ENCODE measurements at regions not wholly inside any gene's neighbourhood (a gene's known extent, or its start where the extent isn't known, plus 50 kb on each side); places are given as distances from the start of the nearest gene placed in this dataset.

DNA sequence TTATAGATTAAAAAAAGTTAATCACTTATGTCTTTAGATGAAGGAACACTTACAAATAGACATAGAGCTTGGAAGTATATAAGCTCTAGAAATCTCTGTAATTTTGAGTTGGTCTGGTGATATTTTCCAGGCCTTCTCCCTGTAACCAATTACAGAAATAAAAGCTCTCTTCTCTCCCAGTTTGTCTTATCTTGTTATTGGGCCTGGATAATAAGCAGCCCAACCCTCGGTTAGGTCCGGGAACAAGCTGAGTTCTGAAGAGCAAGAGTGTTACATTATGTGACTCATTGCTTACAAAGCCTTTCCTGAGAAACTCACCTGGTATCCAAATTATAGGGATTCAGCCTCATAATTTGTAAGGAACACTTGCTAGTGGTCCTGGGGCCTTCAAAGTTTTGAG, 1146.2 kb downstream of the CDH9 start:
- Histone ChIP-seq H3K4me2 (ENCODE audit: insufficient read depth, low read length) (no peak overlapping the region), H2AFZ (ENCODE audit: low read depth, low read length) (no peak overlapping the region), H3K9me3 (replicated peaks; ENCODE audit: control insufficient read depth, insufficient read depth, low read length) (no peaks in the 10 kb centered on the region), H3K9me1 (replicated peaks; ENCODE audit: control insufficient read depth, extremely low read depth, insufficient read depth, low read length) (no peaks in the 10 kb centered on the region), H3K4me1 (ENCODE audit: control insufficient read depth, extremely low read depth, insufficient read depth, low read length) (no peaks in the 10 kb centered on the region), H3K27me3 (ENCODE audit: control insufficient read depth in 2 of 2, insufficient read depth in 2 of 2, low read length in 2 of 2) (no peaks in the 10 kb centered on the region), H3K79me2 (ENCODE audit: control insufficient read depth, insufficient read depth, low read length) (no peaks in the 10 kb centered on the region), H3K4me3 (replicated peaks in 1 of 3; ENCODE audit: insufficient read depth in 1 of 3, low read depth in 1 of 3, low read length in 3 of 3) (no peak overlapping the region), H3K27ac (ENCODE audit: insufficient read depth, low read depth, low read length) (no peak overlapping the region), H3K9ac (replicated peaks; ENCODE audit: extremely low read depth, insufficient read depth, low read length) (no peak overlapping the region), H3K36me3 (ENCODE audit: control insufficient read depth in 2 of 2, extremely low read depth in 1 of 2, insufficient read depth in 2 of 2, low read length in 2 of 2) (no peaks in the 10 kb centered on the region), H4K20me1 (replicated peaks; ENCODE audit: control insufficient read depth, extremely low read depth, insufficient read depth, low read length) (no peaks in the 10 kb centered on the region)
- TF ChIP-seq MYC (IDR thresholded peaks at IDR 0.05; ENCODE audit: low read depth, low read length) = no peak
- FAIRE-seq (no peak), DNase-seq (ENCODE audit: low read depth, low spot score) (no peak)
- POLR2A ChIA-PET = no interaction called here
- dilution Hi-C loops (cut with MboI; ENCODE audit: extremely low pct_ligation_motif_present, low sequenced_read_pairs) = no loop called here
- intact Hi-C loops (cut with micrococcal nuclease) = no loop called here
- CTCF ChIA-PET = no interaction called here
- no TSS peak for BruUV-seq (replicated peaks)

GRCh38 chr5:25891691-25892090, 1146.7 kb downstream of the CDH9 start:
- no peak for FAIRE-seq
- Histone ChIP-seq H4K20me1 (replicated peaks; ENCODE audit: control insufficient read depth, extremely low read depth, insufficient read depth, low read length) (no peaks in the 10 kb centered on the region), H3K4me3 (replicated peaks in 1 of 3; ENCODE audit: insufficient read depth in 1 of 3, low read depth in 1 of 3, low read length in 3 of 3) (no peak overlapping the region), H3K27me3 (ENCODE audit: control insufficient read depth in 2 of 2, insufficient read depth in 2 of 2, low read length in 2 of 2) (no peaks in the 10 kb centered on the region), H3K4me2 (ENCODE audit: insufficient read depth, low read length) (no peak overlapping the region), H3K27ac (ENCODE audit: insufficient read depth, low read depth, low read length) (no peak overlapping the region), H3K9ac (replicated peaks; ENCODE audit: extremely low read depth, insufficient read depth, low read length) (no peak overlapping the region), H3K36me3 (ENCODE audit: control insufficient read depth in 2 of 2, extremely low read depth in 1 of 2, insufficient read depth in 2 of 2, low read length in 2 of 2) (no peaks in the 10 kb centered on the region), H3K79me2 (ENCODE audit: control insufficient read depth, insufficient read depth, low read length) (no peaks in the 10 kb centered on the region), H3K9me1 (replicated peaks; ENCODE audit: control insufficient read depth, extremely low read depth, insufficient read depth, low read length) (no peaks in the 10 kb centered on the region), H2AFZ (ENCODE audit: low read depth, low read length) (no peak overlapping the region), H3K9me3 (replicated peaks; ENCODE audit: control insufficient read depth, insufficient read depth, low read length) (no peaks in the 10 kb centered on the region), H3K4me1 (ENCODE audit: control insufficient read depth, extremely low read depth, insufficient read depth, low read length) (no peaks in the 10 kb centered on the region)
- POLR2A ChIA-PET = no interaction called here
- CTCF ChIA-PET = no interaction called here
- intact Hi-C loops (cut with micrococcal nuclease) (no loop called here), dilution Hi-C loops (cut with MboI; ENCODE audit: extremely low pct_ligation_motif_present, low sequenced_read_pairs) (no loop called here)
- DNase-seq (ENCODE audit: low read depth, low spot score) = no peak
- no peak for TF ChIP-seq MAX (IDR thresholded peaks at IDR 0.05; ENCODE audit: insufficient read depth, insufficient read length)
- TF ChIP-seq FOS (IDR thresholded peaks at IDR 0.05; ENCODE audit: borderline replicate concordance, insufficient read depth, low read length) = no peak
- TF ChIP-seq MYC (IDR thresholded peaks at IDR 0.05; ENCODE audit: low read depth, low read length) = no peak
- no peak for TF ChIP-seq POLR2AphosphoS5 (IDR thresholded peaks at IDR 0.05; ENCODE audit: insufficient read depth, low read depth, low read length)
- TF ChIP-seq JUN (IDR thresholded peaks at IDR 0.05; ENCODE audit: borderline replicate concordance, insufficient read depth, insufficient read length, low read depth) = no peak
- TF ChIP-seq GATA2 (IDR thresholded peaks at IDR 0.05; ENCODE audit: insufficient read depth, insufficient read length, low read depth, low read length) = no peak
- TF ChIP-seq EZH2 (IDR thresholded peaks at IDR 0.05; ENCODE audit: borderline replicate concordance, low read depth, low read length, severe bottlenecking) = no peak
- TF ChIP-seq, protein P1, sequence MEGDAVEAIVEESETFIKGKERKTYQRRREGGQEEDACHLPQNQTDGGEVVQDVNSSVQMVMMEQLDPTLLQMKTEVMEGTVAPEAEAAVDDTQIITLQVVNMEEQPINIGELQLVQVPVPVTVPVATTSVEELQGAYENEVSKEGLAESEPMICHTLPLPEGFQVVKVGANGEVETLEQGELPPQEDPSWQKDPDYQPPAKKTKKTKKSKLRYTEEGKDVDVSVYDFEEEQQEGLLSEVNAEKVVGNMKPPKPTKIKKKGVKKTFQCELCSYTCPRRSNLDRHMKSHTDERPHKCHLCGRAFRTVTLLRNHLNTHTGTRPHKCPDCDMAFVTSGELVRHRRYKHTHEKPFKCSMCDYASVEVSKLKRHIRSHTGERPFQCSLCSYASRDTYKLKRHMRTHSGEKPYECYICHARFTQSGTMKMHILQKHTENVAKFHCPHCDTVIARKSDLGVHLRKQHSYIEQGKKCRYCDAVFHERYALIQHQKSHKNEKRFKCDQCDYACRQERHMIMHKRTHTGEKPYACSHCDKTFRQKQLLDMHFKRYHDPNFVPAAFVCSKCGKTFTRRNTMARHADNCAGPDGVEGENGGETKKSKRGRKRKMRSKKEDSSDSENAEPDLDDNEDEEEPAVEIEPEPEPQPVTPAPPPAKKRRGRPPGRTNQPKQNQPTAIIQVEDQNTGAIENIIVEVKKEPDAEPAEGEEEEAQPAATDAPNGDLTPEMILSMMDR (IDR thresholded peaks at IDR 0.05; ENCODE audit: extremely low read depth in 1 of 2, insufficient read depth in 1 of 2, low read depth in 1 of 2, low read length in 2 of 2) = no peak
- no peak for TF ChIP-seq POLR2A (IDR thresholded peaks at IDR 0.05; ENCODE audit: low read depth, low read length)
- BruUV-seq (replicated peaks) = no TSS peak
